G401 (cell line): ENCODE measurements at regions not wholly inside any gene's neighbourhood (a gene's known extent, or its start where the extent isn't known, plus 50 kb on each side); places are given as distances from the start of the nearest gene placed in this dataset.

Experiments
- DNase-seq: peaks from one replicate; pipeline ENCODE4 v3.0.0-alpha.2; 2015; ENCODE audit warnings: low spot score
- in situ Hi-C: cut with HindIII; loops from 2 replicates; pipeline ENCODE4 v1.10.0; 2016; ENCODE audit warnings: low sequenced_read_pairs, mixed read lengths

GRCh38 chr10:28250782-28251181, 52.1 kb downstream of the MPP7 start:
- in situ Hi-C loops: no loop called here
- peak; percentile 59 for DNase-seq

DNA sequence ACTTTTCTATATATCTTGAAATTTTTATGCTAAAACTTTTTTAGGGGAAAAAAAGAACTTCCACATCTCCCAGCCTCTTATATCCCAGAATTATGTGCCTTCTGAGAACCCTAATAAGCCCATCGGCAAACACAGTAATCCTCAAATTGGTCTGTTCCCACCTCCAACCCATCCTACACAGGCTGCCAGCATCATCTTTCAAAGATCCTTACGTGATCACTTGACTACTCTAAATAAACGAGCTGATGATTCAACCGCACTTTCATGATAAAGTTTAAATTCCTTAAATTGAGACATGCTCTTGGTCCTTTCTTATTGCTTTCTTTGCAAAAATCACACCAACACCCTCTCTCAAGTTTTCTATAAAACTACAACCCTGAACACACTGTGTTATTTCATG, 52.5 kb downstream of the MPP7 start:
- DNase-seq: no peak
- in situ Hi-C loops: no loop called here

GRCh38 chr10:28249512-28249911, 53.4 kb downstream of the MPP7 start:
- in situ Hi-C loops: no loop called here
- DNase-seq: no peak

- in situ Hi-C loops: no loop called here
- no peak for DNase-seq
Observed at GRCh38 chr10:28248092-28248491, 54.8 kb downstream of the MPP7 start.

DNA sequence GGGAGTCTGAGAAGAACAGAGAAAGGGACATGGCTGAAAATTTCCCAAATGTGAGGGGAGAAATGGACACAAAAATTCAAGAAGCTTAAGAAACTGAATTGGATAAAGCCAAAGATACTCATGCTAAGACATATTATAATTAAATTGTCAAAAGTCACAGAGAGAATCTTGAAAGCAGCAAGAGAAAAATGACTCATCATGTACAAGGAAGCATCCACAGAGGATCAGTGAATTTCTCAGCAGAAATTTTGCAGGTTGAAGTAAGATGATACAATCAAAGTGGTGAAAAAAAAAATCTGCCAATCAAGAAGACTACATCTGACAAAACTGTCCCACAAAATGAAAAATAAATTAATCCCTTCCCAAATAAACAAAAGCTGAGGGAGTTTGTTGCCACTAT, 56.8 kb downstream of the MPP7 start:
- in situ Hi-C loops: no loop called here
- DNase-seq: no peak

GRCh38 chr10:28243923-28244322, 58.9 kb downstream of the MPP7 start:
- in situ Hi-C loops: no loop called here
- DNase-seq: no peak

GRCh38 chr10:28242555-28243204, 60.2 kb downstream of the MPP7 start:
- in situ Hi-C loops: no loop called here

GRCh38 chr10:28241741-28242399, 61.0 kb downstream of the MPP7 start:
- in situ Hi-C loops: no loop called here
- DNase-seq: peak; percentile 81

More at GRCh38 chr10:28242555-28243204, 60.2 kb downstream of the MPP7 start:
- DNase-seq: no peak

DNA sequence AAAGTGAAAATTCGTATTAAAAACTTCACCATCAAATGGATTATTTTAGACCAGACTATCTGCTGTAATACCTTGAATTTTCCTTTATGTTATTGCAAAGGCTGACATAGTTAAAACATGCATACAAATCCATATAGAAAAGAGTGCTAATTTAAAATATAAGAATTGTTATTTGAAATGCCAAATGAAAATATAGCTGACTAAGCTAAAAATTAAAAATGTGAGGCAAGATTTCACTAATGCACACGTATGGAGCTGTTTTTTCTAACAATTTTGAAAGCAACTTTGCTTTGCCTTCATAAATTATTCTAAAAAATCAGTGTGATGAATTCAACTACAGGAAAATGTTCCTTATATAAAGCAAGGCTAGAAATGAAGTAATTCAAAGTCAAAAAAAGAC, 62.5 kb downstream of the MPP7 start:
- in situ Hi-C loops: no loop called here
- DNase-seq: no peak

DNA sequence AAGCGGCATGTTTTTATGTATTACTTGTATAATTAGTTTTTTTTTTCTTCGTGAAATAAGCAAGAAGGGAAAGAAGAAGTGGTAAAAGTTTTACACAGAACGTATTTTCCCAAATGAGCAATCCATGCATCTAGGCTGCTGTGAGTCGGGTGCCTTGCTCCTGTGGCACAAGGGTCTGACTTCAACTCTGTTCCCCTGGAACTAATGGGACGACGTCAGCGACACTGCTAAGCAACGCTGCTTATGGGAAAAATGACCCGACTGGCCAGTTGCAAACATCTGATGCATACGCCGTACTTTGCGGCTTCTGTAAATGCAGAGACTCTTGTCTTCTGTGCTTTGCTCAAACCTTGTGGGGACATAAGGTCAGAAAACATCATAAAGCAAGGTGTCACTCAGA, 66.3 kb downstream of the MPP7 start:
- no peak for DNase-seq
- in situ Hi-C loops: no loop called here

DNA sequence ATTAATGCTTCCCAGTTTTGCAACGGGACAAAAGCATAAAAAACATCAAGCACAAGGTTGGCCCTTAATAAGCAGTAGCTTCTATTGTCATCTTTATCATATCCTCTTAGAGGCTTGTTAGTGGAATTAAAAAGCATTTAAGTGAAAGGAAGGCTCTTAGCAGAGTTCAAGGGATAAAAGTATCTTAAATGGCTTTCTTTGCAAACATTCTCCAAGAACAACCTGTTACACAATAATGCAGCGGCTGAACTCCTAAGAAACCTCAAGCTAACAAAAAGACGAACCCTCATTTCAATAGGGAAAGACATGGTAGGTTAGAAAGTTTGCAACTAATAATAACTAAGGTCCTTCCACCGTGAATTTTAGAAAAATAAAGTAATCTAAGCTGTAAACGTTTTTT, 82.1 kb downstream of the MPP7 start:
- in situ Hi-C loops: no loop called here
- DNase-seq: no peak

GRCh38 chr10:28219251-28219650, 83.6 kb downstream of the MPP7 start:
- in situ Hi-C loops: no loop called here
- no peak for DNase-seq

GRCh38 chr10:28217848-28218247, 85.0 kb downstream of the MPP7 start:
- no peak for DNase-seq
- in situ Hi-C loops: no loop called here

- in situ Hi-C loops: no loop called here
- DNase-seq: no peak
Observed at GRCh38 chr10:28215930-28216329, 86.9 kb downstream of the MPP7 start.

DNA sequence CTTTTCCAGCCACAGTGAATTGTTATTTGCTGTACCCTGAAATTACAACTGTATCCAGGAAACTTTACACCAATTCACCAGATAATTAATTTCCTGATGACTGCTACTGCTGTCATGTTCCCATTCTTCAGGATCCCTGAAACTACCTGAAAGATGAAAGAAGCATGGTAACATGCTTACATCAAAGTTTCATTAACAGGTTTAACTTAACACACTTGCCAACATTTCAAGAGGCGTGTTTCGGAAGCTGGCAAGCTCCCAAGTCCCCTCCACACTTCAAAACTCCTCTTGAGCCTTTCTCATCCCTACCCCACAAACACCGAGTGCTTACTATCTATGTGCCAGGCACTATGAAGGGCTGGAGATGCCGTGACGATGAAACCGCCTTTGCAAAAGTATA, 88.6 kb downstream of the MPP7 start:
- no peak for DNase-seq
- in situ Hi-C loops: no loop called here

- no peak for DNase-seq
- in situ Hi-C loops: no loop called here
Observed at GRCh38 chr10:28211759-28212158, 91.1 kb downstream of the MPP7 start.

DNA sequence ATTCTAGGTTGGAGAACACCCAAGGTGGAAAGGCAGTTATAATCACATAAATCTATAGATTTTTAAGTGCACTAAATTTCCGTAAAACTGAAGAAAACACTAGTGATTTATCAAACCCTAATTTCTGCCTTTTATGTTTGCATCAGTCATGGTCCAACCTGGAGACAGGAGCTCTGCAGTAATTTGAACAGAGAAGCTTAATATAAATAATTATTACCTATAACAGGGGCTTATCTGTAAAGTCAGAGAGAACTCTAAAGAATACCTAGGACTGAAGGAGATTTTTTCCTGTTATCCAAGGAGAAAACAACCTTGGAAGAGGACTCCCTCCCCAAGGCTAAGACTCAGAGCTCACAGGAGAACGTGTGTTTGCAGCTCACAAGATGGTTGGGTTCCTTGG, 95.1 kb downstream of the MPP7 start:
- in situ Hi-C loops: no loop called here
- DNase-seq: no peak

- DNase-seq: no peak
- in situ Hi-C loops: no loop called here
Observed at GRCh38 chr10:28202941-28203352, 99.9 kb downstream of the MPP7 start.

- in situ Hi-C loops: no loop called here
- DNase-seq: no peak
Observed at GRCh38 chr10:28201410-28202400, 101.2 kb downstream of the MPP7 start.

GRCh38 chr10:28200775-28201174, 102.1 kb downstream of the MPP7 start:
- no peak for DNase-seq
- in situ Hi-C loops: no loop called here
